Upper lobe of left lung (tissue), 6 donors: ENCODE measurements at regions not wholly inside any gene's neighbourhood (a gene's known extent, or its start where the extent isn't known, plus 50 kb on each side); places are given as distances from the start of the nearest gene placed in this dataset.

Source experiments
- ATAC-seq, 2 donors: fragments of 200-7000 bp; cut with Tn5 transposase; one replicate each; pipeline ENCODE4 v1.9.1; 2022; ENCODE audit warnings: mild to moderate bottlenecking in 2 of 2, moderate library complexity in 2 of 2; ENCODE audit not compliant: low FRiP score in 2 of 2
- DNase-seq, 2 donors: peaks; one replicate each; pipeline ENCODE4 v3.0.0-alpha.2; 2019 to 2020
- H3K27ac ChIP-seq, 4 donors: fragments of 200-600 bp; sonication (generic); one replicate each; pipeline ENCODE4 v1.5.1; 2016 to 2019
- H3K27me3 ChIP-seq, 4 donors: fragments of 200-600 bp; sonication (generic); one replicate each; pipeline ENCODE4 v1.5.1; 2017 to 2019
- H3K36me3 ChIP-seq, 4 donors: fragments of 200-600 bp; sonication (generic); one replicate each; pipeline ENCODE4 v1.5.1; 2016 to 2019
- H3K4me1 ChIP-seq, 4 donors: fragments of 200-600 bp; sonication (generic); one replicate each; pipeline ENCODE4 v1.5.1; 2018 to 2019
- H3K4me3 ChIP-seq, 4 donors: fragments of 200-600 bp; sonication (generic); one replicate each; pipeline ENCODE4 v1.5.1; 2017 to 2019; ENCODE audit warnings: mild to moderate bottlenecking in 2 of 4, moderate library complexity in 1 of 4
- H3K9me3 ChIP-seq, 4 donors: fragments of 200-600 bp; sonication (generic); one replicate each; pipeline ENCODE4 v1.5.1; 2018 to 2019
- EP300 ChIP-seq, 4 donors: sonication (generic); formaldehyde crosslinking; IDR thresholded peaks; one replicate each; pipeline ENCODE4 v1.5.1; 2017; ENCODE audit warnings: antibody characterized with exemption in 4 of 4, control low read depth in 2 of 4
- POLR2A ChIP-seq, 4 donors: fragments of 450-650 bp; IDR thresholded peaks; one replicate each; pipeline ENCODE4 v1.5.1; 2016 to 2017; ENCODE audit warnings: antibody characterized with exemption in 4 of 4, mild to moderate bottlenecking in 2 of 4
- POLR2AphosphoS5 ChIP-seq, 2 donors: sonication (generic); formaldehyde crosslinking; IDR thresholded peaks; one replicate each; pipeline ENCODE4 v1.5.1; 2017; ENCODE audit warnings: antibody characterized with exemption in 2 of 2
- WGBS, 2 donors: methylation state at CpG; one replicate each; pipeline ENCODE4 v1.1.5; 2017 to 2018; 5-methylcytosine and 5-hydroxymethylcytosine counted together
- TF ChIP-seq, protein P1 (sequence below), 6 experiments: fragments of 450-650 bp in 4 of 6; fragments of 200-600 bp in 2 of 6; sonication (generic) in 2 of 6; IDR thresholded peaks; one replicate each; pipeline ENCODE4 v1.5.1; 2016 to 2019; ENCODE audit warnings: antibody characterized with exemption in 6 of 6
- donor health status: DM: no; HTN: no; CAD: no; lungs with moderate emphysema.
- donor health status: DM: no; HTN: yes; CAD: no; lungs with severe emphysema.

DNA sequence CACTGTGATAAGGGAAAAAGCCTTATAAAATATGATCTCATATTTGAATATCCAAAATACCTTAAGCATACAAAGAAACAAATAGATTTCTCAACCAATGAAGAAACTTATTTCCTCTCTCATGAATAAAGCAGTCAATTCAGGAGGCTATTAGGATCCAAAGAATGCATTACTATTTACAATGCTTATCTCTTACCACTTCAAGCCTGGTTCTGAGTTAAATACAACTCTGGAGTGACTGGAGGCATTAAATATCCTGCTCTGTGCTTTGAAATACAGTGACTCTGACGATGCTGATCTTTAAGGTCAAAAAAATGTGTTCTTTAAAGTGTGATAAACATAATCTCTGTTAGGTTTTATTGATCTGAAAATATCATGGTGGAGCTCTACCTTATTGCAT is 493.2 kb downstream of the ZWINT start:
- TF ChIP-seq POLR2A (IDR thresholded peaks at IDR 0.05) (no peak), POLR2AphosphoS5 (IDR thresholded peaks at IDR 0.05) (no peak), EP300 (IDR thresholded peaks at IDR 0.05) (no peak)
- TF ChIP-seq, protein P1, sequence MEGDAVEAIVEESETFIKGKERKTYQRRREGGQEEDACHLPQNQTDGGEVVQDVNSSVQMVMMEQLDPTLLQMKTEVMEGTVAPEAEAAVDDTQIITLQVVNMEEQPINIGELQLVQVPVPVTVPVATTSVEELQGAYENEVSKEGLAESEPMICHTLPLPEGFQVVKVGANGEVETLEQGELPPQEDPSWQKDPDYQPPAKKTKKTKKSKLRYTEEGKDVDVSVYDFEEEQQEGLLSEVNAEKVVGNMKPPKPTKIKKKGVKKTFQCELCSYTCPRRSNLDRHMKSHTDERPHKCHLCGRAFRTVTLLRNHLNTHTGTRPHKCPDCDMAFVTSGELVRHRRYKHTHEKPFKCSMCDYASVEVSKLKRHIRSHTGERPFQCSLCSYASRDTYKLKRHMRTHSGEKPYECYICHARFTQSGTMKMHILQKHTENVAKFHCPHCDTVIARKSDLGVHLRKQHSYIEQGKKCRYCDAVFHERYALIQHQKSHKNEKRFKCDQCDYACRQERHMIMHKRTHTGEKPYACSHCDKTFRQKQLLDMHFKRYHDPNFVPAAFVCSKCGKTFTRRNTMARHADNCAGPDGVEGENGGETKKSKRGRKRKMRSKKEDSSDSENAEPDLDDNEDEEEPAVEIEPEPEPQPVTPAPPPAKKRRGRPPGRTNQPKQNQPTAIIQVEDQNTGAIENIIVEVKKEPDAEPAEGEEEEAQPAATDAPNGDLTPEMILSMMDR (IDR thresholded peaks at IDR 0.05) = no peak
- DNase-seq (no peak), ATAC-seq (no peak)

DNA sequence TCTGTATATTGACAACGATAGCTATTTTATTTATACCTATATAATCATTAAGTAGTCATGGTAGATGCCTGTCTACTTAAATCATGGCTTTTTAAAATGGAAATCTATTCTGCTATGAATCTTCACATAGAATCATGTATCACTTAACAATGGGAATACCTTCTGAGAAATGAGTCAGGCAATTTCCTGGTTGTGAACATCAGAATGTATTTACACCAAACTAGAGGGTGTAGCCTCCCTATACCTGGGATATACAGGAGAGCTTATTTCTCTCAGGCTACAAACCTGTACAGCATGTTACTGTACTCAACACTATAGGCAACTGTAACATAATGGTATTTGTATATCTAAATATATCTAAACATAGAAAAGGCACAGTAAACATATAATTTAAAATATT is 502.3 kb downstream of the ZWINT start:
- Histone ChIP-seq H3K4me1 (no peaks in the 10 kb centered on the region), H3K9me3 (no peaks in the 10 kb centered on the region), H3K27ac (no peak overlapping the region), H3K27me3 (no peaks in the 10 kb centered on the region), H3K4me3 (no peak overlapping the region), H3K36me3 (no peaks in the 10 kb centered on the region)
- DNase-seq (no peak), ATAC-seq (no peak)
- no peak for TF ChIP-seq POLR2AphosphoS5 (IDR thresholded peaks at IDR 0.05)
- WGBS, 2 donors = 70 to 92% methylated on average over 1 of the region's 1 CpG

More for the DNA sequence above, 493.2 kb downstream of the ZWINT start:
- H3K36me3 ChIP-seq = no peaks in the 10 kb centered on the region
- no peaks in the 10 kb centered on the region for H3K9me3 ChIP-seq
- H3K4me3 ChIP-seq = no peak overlapping the region
- no peaks in the 10 kb centered on the region for H3K4me1 ChIP-seq
- no peak overlapping the region for H3K27ac ChIP-seq
- no peaks in the 10 kb centered on the region for H3K27me3 ChIP-seq
- 19 to 32% methylated on average over 1 of the region's 1 CpG for WGBS, 2 donors

DNA sequence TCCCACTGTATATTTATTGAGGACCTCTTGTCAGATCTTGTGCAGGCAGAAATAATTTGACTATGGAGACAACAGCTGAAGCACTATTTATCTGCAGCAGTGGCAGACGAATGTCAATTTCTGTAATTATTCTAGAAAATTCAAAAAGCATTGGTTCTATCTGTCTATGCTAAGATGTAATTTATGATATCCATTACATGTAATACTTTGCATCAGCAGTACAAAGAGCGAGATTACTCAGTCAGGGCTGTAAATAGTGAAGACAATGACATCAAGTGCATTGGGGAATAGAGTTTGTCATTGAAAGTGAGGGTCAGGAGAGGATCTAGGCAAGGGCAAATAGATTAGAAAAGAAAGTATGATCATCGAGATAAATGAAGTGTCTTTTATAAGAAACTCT is 508.2 kb downstream of the ZWINT start:
- no peaks in the 10 kb centered on the region for H3K4me1 ChIP-seq
- TF ChIP-seq, protein P1 (IDR thresholded peaks at IDR 0.05) = no peak
- TF ChIP-seq EP300 (IDR thresholded peaks at IDR 0.05) (no peak), POLR2AphosphoS5 (IDR thresholded peaks at IDR 0.05) (no peak), POLR2A (IDR thresholded peaks at IDR 0.05) (no peak)
- H3K27me3 ChIP-seq = no peaks in the 10 kb centered on the region
- H3K27ac ChIP-seq = no peak overlapping the region
- no peaks in the 10 kb centered on the region for H3K36me3 ChIP-seq
- ATAC-seq = no peak
- DNase-seq = no peak
- H3K4me3 ChIP-seq = no peak overlapping the region
- 72 to 74% methylated on average over 3 of the region's 3 CpGs for WGBS, 2 donors
- no peaks in the 10 kb centered on the region for H3K9me3 ChIP-seq

DNA sequence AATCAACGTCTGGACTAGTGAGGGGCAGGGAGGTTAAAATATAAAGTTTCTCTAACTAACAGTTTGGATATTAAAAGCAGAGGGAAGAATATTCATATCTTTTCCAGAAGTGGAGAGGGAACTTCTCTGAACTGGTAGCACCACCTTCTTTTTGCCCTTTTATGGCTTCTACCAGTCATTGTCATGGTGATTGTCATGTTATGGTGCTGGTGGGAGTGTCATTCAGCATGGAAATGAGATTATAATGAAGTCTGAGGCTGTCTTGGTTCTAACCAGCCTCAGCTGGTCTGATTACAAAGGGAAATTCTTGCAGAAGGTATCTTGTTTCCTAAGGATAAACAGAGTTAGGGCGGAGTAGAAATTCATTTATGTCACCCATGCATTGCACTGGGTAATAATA is 523.8 kb downstream of the ZWINT start:
- no peak overlapping the region for H3K27ac ChIP-seq
- ATAC-seq (no peak), DNase-seq (no peak)
- H3K9me3 ChIP-seq = no peaks in the 10 kb centered on the region
- H3K36me3 ChIP-seq = no peaks in the 10 kb centered on the region
- H3K4me1 ChIP-seq = no peaks in the 10 kb centered on the region
- TF ChIP-seq EP300 (IDR thresholded peaks at IDR 0.05) (no peak), POLR2AphosphoS5 (IDR thresholded peaks at IDR 0.05) (no peak), POLR2A (IDR thresholded peaks at IDR 0.05) (no peak)
- TF ChIP-seq, protein P1 (IDR thresholded peaks at IDR 0.05) = no peak
- H3K27me3 ChIP-seq = no peaks in the 10 kb centered on the region
- H3K4me3 ChIP-seq = no peak overlapping the region
- WGBS, 2 donors = 82 to 86% methylated on average over 2 of the region's 2 CpGs

DNA sequence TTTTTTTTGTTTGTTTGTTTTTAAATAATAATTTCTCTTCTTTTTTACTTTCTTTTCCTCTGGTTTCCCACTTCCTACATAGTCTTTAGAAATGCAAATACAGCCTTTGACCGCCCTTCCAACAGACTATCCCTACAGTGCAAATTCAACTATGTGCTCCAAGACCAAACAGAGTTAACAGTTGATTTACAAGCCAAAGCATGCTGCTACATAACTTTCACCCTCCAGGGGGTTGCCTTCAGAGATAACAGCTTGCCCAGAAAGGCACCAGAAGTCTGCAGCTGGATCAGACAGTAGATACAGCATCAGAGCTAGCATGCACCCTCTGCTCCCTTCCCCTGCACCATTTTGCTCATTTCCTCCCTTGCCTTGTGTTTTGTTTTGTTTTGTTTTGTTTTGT is 539.0 kb downstream of the ZWINT start:
- Histone ChIP-seq H3K9me3 (peaks cover 0 to 12% (median 0%) of the 10 kb centered on the region in 4 donors), H3K36me3 (no peaks in the 10 kb centered on the region), H3K27me3 (no peaks in the 10 kb centered on the region), H3K4me3 (no peak overlapping the region), H3K4me1 (no peaks in the 10 kb centered on the region), H3K27ac (no peak overlapping the region)
- WGBS, 2 donors = 33 to 63% methylated on average over 1 of the region's 1 CpG
- DNase-seq (no peak), ATAC-seq (no peak)
- no peak for TF ChIP-seq EP300 (IDR thresholded peaks at IDR 0.05)
- TF ChIP-seq POLR2A (IDR thresholded peaks at IDR 0.05) = no peak
- no peak for TF ChIP-seq POLR2AphosphoS5 (IDR thresholded peaks at IDR 0.05)
- TF ChIP-seq, protein P1 (IDR thresholded peaks at IDR 0.05) = no peak
